HG03280 (cell line): ENCODE measurements at regions not wholly inside any gene's neighbourhood (a gene's known extent, or its start where the extent isn't known, plus 50 kb on each side); places are given as distances from the start of the nearest gene placed in this dataset.

Experiments
- ATAC-seq: cut with Tn5 transposase; IDR thresholded peaks from one replicate; pipeline ENCODE4 v1.9.1; 2021; ENCODE audit warnings: mild to moderate bottlenecking, moderate library complexity; ENCODE audit not compliant: unreplicated experiment

DNA sequence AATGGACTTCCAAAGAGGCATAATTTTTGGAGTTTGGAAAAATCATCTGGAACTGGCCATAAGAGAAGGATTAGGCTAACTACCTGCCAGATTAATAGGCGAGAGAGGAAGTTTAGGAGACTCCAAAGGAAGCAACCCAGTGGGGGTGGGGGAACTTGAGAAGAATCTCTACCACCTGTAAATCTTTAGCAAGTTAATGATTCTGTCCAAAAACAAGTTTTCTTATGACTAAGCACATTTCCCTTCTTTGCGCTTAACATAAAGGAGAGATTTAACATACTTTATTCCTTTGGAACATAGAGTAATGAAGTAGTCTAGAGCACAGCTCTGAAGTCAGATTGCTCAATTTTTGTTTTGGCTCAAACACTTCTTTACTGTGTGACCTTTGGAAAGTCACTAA lies 58.2 kb upstream of the PAPPA start:
- ATAC-seq: no peak

DNA sequence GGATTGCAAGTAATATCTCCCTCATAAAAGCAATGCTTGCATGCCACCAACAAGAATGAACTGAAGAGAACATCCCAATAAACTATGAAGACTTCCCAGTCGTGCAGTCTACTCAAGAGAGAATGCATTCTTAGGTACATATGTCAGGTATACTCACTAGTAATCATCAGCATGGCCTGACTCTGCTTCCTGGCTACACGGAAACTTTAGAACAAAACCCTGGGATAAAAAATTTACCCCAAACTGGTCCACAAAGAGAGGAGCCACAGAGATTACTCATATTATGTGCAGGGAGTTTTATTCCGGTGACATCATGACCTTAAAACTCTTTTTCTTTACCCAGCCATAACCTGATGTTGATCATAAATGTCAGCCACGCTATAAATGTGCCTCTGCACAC lies 57.5 kb upstream of the PAPPA start:
- no peak for ATAC-seq

DNA sequence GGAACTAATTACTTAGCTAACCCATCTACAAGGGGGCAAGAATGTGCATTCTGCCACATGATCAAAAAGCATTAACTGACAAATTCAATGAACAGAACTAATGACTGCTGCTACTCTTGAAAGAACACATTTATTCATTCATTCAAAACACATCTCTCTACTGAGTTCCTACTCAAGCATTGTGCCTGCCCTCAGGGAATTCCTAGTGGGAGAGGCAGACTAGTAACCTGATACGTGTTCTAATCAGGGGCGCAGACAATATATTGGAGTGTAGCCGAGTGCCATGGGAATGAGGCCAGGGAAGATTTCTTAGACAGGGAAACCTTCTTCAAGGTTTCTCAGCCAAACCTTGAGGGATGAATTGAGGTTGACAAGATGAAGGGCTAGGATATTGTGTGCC lies 56.7 kb upstream of the PAPPA start:
- no peak for ATAC-seq

DNA sequence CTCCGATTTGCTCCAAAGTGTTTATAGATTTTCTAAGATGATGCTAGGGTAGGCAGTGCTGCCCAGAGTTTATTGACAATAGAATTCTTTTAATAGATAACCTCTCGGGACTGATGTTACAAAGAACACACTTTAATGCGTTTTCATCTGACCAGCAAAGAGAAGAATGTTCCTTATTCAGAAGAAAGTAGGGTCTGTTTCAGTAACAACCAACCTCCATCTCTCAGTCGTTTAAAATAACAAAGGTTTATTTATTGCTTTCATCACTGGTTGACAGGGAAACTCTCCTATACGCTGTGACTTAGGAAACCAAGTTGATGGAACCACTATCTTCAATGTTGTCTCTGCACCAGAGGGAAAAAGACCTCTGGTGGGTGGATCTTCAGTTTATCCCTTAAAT lies 55.1 kb upstream of the PAPPA start:
- ATAC-seq: no peak

DNA sequence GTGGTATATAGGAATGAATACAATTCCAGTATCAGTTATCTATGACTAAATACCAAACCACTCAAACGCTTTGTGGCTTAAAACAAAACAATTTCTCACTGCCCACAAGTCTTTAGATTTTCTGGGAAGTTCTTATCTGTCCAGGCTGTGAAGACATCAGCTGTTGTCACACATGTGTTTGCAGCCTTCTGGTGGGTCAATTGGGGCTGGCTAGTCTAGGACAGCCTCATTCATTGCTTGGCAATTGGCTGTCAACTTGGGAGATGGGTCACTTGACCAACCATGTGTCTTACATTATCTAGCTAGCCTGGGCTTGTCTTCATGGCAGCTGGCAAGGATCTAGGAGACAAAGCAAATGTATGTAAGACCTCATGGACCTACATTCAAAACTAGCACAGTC lies 53.8 kb upstream of the PAPPA start:
- ATAC-seq: no peak

DNA sequence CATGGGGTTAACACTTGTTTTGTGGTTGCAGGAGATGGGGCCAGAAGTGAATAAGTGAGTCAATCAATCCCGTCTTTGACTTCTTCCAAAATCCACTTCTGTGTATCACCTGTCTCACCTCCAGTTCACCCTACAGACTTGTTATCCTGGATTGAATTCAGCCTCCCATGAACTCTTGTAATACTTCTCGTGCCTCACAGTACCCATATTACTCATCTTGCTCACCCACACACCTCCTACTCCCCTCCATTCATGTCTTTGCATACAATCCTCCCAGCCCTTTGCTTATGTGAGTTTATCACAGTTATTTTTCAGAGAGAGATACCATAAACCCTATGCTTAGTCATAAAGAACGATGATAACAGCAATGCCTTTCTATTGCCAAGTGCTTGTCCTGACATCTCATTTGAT lies 52.9 kb upstream of the PAPPA start:
- no peak for ATAC-seq

DNA sequence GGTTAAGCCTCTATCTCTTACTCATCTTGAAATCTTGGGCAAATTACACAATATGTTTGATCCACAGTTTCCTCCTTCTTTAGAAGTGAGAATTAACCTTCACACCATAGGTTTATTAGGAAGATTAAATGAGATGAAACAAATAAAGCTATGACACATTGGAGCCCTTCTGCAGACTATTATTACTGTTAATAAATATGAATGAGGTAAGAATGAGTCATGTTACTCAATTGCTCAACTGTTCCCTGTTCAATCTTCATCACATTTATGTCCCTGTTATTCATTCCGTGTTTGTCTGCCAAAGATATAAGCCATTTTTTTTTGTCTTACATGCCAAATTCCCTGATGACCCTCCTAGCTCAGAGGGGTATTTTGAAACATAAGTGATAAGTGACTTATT lies 52.1 kb upstream of the PAPPA start:
- ATAC-seq: no peak

DNA sequence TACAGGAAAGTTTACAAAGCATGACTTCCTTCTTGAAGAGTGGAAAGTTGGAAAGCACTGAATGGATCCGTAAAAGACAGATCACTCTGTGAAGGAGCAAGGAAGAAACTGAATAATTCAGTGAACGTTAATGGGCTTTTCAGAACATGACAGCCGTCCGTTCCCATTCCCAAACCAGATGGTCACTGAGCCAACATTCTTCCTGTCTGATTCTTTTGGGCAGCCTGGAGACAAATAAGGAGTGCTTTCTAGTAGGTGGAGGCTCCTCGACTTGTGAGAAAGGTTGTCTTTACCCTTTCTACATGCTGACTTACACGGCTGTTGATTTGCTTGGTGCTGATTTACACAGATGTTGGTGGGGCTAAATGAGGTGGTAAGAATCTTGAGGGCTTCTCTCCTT lies 51.0 kb upstream of the PAPPA start:
- ATAC-seq: no peak
